GM11168 (cell line): ENCODE measurements at regions not wholly inside any gene's neighbourhood (a gene's known extent, or its start where the extent isn't known, plus 50 kb on each side); places are given as distances from the start of the nearest gene placed in this dataset.

Source experiments
- in situ Hi-C: fragments of 300-500 bp; cut with MboI; formaldehyde crosslinking; loops from one replicate; pipeline ENCODE4 v1.12.0; 2022; ENCODE audit warnings: low sequenced_read_pairs; ENCODE audit not compliant: unreplicated experiment

- in situ Hi-C loops = no loop called here
Observed at GRCh38 chr12:13462450-13462849, 265.9 kb downstream of the EMP1 start.

- in situ Hi-C loops = no loop called here
Observed at GRCh38 chr12:13455778-13456144, 259.2 kb downstream of the EMP1 start.

GRCh38 chr12:13454991-13455777 lies 258.7 kb downstream of the EMP1 start:
- in situ Hi-C loops = no loop called here

- in situ Hi-C loops = no loop called here
Observed at GRCh38 chr12:13452955-13453570, 256.5 kb downstream of the EMP1 start.

- in situ Hi-C loops = no loop called here
Observed at GRCh38 chr12:13451776-13452175, 255.2 kb downstream of the EMP1 start.

GRCh38 chr12:13450231-13451080 lies 253.9 kb downstream of the EMP1 start:
- in situ Hi-C loops = no loop called here

- in situ Hi-C loops = no loop called here
Observed at GRCh38 chr12:13444076-13444475, 247.6 kb downstream of the EMP1 start.

- in situ Hi-C loops = no loop called here
Observed at GRCh38 chr12:13443498-13443897, 247.0 kb downstream of the EMP1 start.

- in situ Hi-C loops = no loop called here
Observed at GRCh38 chr12:13443028-13443427, 246.5 kb downstream of the EMP1 start.

GRCh38 chr12:13442457-13442856 lies 245.9 kb downstream of the EMP1 start:
- in situ Hi-C loops = no loop called here

- in situ Hi-C loops = no loop called here
Observed at GRCh38 chr12:13440844-13441243, 244.3 kb downstream of the EMP1 start.

GRCh38 chr12:13437541-13437940 lies 241.0 kb downstream of the EMP1 start:
- in situ Hi-C loops = no loop called here

GRCh38 chr12:13436696-13437391 lies 240.3 kb downstream of the EMP1 start:
- in situ Hi-C loops = no loop called here

- in situ Hi-C loops = no loop called here
Observed at GRCh38 chr12:13436182-13436581, 239.7 kb downstream of the EMP1 start.

- in situ Hi-C loops = no loop called here
Observed at GRCh38 chr12:13435235-13435933, 238.9 kb downstream of the EMP1 start.

GRCh38 chr12:13433768-13434167 lies 237.2 kb downstream of the EMP1 start:
- in situ Hi-C loops = no loop called here

GRCh38 chr12:13431041-13431440 lies 234.5 kb downstream of the EMP1 start:
- in situ Hi-C loops = no loop called here

GRCh38 chr12:13428538-13429265 lies 232.2 kb downstream of the EMP1 start:
- in situ Hi-C loops = no loop called here

- in situ Hi-C loops = no loop called here
Observed at GRCh38 chr12:13425766-13426165, 229.2 kb downstream of the EMP1 start.
